ENCODE measurements at regions not wholly inside any gene's neighbourhood (a gene's known extent, or its start where the extent isn't known, plus 50 kb on each side); places are given as distances from the start of the nearest gene placed in this dataset.

DNA sequence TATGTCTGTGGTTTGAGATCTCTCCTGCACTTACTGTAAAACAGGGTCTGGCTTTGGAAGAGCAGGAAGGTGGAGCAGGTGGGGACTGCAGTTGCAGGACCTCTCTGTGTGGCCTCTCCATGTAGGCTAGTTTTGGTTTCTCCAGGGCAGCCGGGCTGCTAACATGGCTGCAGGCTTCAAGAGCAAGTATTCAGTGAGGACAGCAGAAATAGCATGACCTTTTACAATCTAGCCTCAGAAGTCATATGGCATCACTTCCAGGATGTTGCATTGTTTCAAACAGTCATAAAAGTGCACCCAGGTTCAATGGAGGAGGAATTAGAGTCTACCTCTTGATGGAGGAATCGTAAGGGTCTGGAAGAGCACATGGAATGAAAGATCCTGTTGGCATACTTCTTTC is 728.7 kb downstream of the NTRK3 start:
- TF ChIP-seq, protein P1, sequence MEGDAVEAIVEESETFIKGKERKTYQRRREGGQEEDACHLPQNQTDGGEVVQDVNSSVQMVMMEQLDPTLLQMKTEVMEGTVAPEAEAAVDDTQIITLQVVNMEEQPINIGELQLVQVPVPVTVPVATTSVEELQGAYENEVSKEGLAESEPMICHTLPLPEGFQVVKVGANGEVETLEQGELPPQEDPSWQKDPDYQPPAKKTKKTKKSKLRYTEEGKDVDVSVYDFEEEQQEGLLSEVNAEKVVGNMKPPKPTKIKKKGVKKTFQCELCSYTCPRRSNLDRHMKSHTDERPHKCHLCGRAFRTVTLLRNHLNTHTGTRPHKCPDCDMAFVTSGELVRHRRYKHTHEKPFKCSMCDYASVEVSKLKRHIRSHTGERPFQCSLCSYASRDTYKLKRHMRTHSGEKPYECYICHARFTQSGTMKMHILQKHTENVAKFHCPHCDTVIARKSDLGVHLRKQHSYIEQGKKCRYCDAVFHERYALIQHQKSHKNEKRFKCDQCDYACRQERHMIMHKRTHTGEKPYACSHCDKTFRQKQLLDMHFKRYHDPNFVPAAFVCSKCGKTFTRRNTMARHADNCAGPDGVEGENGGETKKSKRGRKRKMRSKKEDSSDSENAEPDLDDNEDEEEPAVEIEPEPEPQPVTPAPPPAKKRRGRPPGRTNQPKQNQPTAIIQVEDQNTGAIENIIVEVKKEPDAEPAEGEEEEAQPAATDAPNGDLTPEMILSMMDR (conservative IDR thresholded peaks at IDR 0.05; ENCODE audit: low read depth in 2 of 2) = no peak
- TF ChIP-seq EZH2 (IDR thresholded peaks at IDR 0.05; ENCODE audit: low read depth, unreplicated experiment) (no peak), EZH2phosphoT487 (IDR thresholded peaks at IDR 0.05; ENCODE audit: unreplicated experiment) (no peak), POLR2AphosphoS5 (IDR thresholded peaks at IDR 0.05; ENCODE audit: low read depth) (no peak), CREB1 (CRISPR knock-in tag; IDR thresholded peaks at IDR 0.05; ENCODE audit: low read depth) (no peak), JUNB (IDR thresholded peaks at IDR 0.05; ENCODE audit: unreplicated experiment) (no peak), NANOG (IDR thresholded peaks at IDR 0.05; ENCODE audit: borderline replicate concordance) (no peak), STAT1 (IDR thresholded peaks at IDR 0.05; ENCODE audit: unreplicated experiment) (no peak), ZNF331 (CRISPR knock-in tag; IDR thresholded peaks at IDR 0.05; ENCODE audit: low read depth) (no peak), ZNF114 (CRISPR knock-in tag; IDR thresholded peaks at IDR 0.05) (no peak)
- TF ChIP-seq, protein P2, sequence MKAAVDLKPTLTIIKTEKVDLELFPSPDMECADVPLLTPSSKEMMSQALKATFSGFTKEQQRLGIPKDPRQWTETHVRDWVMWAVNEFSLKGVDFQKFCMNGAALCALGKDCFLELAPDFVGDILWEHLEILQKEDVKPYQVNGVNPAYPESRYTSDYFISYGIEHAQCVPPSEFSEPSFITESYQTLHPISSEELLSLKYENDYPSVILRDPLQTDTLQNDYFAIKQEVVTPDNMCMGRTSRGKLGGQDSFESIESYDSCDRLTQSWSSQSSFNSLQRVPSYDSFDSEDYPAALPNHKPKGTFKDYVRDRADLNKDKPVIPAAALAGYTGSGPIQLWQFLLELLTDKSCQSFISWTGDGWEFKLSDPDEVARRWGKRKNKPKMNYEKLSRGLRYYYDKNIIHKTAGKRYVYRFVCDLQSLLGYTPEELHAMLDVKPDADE (IDR thresholded peaks at IDR 0.05) = no peak
- TF ChIP-seq, protein P3, sequence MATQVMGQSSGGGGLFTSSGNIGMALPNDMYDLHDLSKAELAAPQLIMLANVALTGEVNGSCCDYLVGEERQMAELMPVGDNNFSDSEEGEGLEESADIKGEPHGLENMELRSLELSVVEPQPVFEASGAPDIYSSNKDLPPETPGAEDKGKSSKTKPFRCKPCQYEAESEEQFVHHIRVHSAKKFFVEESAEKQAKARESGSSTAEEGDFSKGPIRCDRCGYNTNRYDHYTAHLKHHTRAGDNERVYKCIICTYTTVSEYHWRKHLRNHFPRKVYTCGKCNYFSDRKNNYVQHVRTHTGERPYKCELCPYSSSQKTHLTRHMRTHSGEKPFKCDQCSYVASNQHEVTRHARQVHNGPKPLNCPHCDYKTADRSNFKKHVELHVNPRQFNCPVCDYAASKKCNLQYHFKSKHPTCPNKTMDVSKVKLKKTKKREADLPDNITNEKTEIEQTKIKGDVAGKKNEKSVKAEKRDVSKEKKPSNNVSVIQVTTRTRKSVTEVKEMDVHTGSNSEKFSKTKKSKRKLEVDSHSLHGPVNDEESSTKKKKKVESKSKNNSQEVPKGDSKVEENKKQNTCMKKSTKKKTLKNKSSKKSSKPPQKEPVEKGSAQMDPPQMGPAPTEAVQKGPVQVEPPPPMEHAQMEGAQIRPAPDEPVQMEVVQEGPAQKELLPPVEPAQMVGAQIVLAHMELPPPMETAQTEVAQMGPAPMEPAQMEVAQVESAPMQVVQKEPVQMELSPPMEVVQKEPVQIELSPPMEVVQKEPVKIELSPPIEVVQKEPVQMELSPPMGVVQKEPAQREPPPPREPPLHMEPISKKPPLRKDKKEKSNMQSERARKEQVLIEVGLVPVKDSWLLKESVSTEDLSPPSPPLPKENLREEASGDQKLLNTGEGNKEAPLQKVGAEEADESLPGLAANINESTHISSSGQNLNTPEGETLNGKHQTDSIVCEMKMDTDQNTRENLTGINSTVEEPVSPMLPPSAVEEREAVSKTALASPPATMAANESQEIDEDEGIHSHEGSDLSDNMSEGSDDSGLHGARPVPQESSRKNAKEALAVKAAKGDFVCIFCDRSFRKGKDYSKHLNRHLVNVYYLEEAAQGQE (IDR thresholded peaks at IDR 0.05; ENCODE audit: unreplicated experiment) = no peak
- TF ChIP-seq, protein P4, sequence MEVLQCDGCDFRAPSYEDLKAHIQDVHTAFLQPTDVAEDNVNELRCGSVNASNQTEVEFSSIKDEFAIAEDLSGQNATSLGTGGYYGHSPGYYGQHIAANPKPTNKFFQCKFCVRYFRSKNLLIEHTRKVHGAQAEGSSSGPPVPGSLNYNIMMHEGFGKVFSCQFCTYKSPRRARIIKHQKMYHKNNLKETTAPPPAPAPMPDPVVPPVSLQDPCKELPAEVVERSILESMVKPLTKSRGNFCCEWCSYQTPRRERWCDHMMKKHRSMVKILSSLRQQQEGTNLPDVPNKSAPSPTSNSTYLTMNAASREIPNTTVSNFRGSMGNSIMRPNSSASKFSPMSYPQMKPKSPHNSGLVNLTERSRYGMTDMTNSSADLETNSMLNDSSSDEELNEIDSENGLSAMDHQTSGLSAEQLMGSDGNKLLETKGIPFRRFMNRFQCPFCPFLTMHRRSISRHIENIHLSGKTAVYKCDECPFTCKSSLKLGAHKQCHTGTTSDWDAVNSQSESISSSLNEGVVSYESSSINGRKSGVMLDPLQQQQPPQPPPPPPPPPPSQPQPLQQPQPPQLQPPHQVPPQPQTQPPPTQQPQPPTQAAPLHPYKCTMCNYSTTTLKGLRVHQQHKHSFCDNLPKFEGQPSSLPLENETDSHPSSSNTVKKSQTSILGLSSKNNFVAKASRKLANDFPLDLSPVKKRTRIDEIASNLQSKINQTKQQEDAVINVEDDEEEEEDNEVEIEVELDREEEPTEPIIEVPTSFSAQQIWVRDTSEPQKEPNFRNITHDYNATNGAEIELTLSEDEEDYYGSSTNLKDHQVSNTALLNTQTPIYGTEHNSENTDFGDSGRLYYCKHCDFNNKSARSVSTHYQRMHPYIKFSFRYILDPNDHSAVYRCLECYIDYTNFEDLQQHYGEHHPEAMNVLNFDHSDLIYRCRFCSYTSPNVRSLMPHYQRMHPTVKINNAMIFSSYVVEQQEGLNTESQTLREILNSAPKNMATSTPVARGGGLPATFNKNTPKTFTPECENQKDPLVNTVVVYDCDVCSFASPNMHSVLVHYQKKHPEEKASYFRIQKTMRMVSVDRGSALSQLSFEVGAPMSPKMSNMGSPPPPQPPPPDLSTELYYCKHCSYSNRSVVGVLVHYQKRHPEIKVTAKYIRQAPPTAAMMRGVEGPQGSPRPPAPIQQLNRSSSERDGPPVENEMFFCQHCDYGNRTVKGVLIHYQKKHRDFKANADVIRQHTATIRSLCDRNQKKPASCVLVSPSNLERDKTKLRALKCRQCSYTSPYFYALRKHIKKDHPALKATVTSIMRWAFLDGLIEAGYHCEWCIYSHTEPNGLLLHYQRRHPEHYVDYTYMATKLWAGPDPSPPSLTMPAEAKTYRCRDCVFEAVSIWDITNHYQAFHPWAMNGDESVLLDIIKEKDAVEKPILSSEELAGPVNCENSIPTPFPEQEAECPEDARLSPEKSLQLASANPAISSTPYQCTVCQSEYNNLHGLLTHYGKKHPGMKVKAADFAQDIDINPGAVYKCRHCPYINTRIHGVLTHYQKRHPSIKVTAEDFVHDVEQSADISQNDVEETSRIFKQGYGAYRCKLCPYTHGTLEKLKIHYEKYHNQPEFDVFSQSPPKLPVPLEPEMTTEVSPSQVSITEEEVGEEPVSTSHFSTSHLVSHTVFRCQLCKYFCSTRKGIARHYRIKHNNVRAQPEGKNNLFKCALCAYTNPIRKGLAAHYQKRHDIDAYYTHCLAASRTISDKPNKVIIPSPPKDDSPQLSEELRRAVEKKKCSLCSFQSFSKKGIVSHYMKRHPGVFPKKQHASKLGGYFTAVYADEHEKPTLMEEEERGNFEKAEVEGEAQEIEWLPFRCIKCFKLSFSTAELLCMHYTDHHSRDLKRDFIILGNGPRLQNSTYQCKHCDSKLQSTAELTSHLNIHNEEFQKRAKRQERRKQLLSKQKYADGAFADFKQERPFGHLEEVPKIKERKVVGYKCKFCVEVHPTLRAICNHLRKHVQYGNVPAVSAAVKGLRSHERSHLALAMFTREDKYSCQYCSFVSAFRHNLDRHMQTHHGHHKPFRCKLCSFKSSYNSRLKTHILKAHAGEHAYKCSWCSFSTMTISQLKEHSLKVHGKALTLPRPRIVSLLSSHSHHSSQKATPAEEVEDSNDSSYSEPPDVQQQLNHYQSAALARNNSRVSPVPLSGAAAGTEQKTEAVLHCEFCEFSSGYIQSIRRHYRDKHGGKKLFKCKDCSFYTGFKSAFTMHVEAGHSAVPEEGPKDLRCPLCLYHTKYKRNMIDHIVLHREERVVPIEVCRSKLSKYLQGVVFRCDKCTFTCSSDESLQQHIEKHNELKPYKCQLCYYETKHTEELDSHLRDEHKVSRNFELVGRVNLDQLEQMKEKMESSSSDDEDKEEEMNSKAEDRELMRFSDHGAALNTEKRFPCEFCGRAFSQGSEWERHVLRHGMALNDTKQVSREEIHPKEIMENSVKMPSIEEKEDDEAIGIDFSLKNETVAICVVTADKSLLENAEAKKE (CRISPR knock-in tag; IDR thresholded peaks at IDR 0.05) = no peak
